Glomerular visceral epithelial cell (primary cell): ENCODE measurements at regions not wholly inside any gene's neighbourhood (a gene's known extent, or its start where the extent isn't known, plus 50 kb on each side); places are given as distances from the start of the nearest gene placed in this dataset.

ENCODE experiments used
- DNase-seq: peaks from one replicate; pipeline ENCODE4 v3.0.0-alpha.2; 2016; ENCODE audit errors: extremely low spot score

- no peak for DNase-seq
Measured at GRCh38 chr4:36394352-36394903, 113.0 kb downstream of the DTHD1 start.

- DNase-seq: peak; percentile 35
Measured at GRCh38 chr4:36399762-36400353, 118.4 kb downstream of the DTHD1 start.

- no peak for DNase-seq
Measured at GRCh38 chr4:36402008-36402758, 120.8 kb downstream of the DTHD1 start.

GRCh38 chr4:36411338-36411737 lies 129.9 kb downstream of the DTHD1 start:
- no peak for DNase-seq

DNA sequence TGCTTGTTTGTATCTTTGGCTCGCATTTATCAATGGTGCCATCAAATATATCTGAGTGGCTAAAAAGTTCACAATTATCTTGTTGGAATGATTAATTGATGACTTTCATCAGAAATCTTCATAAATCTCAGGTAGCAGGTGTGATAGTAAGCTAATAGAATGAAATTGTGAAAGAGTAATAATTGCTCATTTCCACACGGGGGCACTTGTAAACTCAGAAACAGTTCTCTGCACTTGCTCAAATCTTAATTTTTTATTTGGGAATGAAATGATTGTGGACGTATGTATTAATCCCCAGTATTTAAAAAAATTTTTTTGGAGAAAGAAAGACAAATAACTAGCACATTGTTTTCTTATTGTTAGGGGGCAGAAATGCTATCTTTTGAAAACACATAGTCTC lies 132.8 kb downstream of the DTHD1 start:
- DNase-seq: no peak

GRCh38 chr4:36417146-36417545 lies 135.7 kb downstream of the DTHD1 start:
- no peak for DNase-seq

GRCh38 chr4:36420111-36420679 lies 138.8 kb downstream of the DTHD1 start:
- no peak for DNase-seq

DNA sequence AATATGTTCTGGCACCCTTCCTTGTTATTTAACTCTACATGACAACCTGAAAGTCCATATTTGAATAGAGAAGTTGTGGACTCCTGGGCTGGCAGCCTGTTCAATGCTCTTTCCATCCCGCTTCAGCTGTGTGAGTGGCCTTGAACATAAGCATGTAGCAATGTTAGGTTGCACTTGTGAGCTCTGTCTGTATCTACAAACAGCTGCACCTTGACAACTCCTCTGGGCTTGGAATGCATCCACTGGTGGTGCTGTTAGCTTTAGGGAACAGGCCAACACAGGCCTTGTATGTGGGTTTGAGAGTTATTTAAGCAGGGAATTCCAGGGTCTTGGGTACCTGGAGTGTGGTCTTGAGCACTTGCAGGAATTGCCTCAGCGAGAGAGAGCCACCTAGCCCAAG lies 141.2 kb downstream of the DTHD1 start:
- DNase-seq: no peak

DNA sequence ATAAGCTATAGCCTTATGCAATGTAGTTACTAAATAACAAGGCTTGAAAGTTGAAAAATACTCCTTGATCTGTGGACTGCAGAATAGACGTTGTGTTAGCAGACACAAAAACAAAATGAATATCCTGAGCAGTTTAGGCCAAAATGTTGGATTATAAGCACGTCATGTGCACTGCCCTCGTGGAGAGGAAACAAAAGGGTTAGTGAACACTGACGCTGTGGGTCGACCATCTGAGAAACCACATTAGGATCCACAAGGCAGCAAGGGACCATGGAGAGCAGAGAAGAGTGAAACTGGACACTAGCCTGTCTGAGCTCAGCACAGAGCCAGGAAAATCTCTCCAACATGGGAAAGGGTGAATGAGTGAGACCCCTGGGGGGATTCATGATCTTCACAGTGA lies 145.3 kb downstream of the DTHD1 start:
- no peak for DNase-seq

GRCh38 chr4:36427696-36428095 lies 146.3 kb downstream of the DTHD1 start:
- no peak for DNase-seq

DNA sequence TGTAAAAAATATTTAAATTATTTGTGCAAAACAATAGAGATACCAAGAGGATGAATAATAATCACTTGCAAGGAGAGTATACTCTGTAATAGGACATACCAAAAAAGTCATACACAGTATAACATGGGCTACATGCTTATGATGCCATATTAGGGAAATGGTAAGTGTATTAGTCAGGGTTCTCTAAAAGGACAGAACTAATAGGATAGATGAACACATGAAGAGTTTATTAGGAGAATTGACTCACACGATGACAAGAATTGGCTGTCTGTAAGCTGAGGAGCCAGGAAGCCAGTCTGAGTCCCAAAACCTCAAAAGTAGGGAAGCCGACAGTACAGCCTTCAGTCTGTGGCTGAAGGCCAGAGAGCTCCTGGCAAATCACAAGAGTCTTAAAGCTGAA lies 151.2 kb downstream of the DTHD1 start:
- DNase-seq: no peak

DNA sequence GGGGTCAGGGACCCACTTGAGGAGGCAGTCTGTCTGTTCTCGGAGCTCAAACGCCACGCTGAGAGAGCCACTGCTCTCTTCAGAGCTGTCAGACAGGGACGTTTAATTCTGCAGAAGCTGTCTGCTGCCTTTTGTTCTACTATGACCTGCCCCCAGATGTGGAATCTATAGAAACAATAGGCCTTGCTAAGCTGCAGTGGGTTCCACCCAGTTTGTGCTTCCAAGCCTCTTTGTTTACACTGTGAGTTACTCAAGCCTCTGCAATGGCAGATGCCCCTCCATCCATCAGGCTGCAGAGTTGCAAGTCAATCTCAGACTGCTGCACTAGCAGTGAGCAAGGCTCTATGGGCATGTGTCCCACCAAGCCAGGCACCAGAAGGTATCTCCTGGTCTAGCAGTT lies 158.1 kb downstream of the DTHD1 start:
- no peak for DNase-seq

- no peak for DNase-seq
Measured at GRCh38 chr4:36445480-36445879, 164.1 kb downstream of the DTHD1 start.

DNA sequence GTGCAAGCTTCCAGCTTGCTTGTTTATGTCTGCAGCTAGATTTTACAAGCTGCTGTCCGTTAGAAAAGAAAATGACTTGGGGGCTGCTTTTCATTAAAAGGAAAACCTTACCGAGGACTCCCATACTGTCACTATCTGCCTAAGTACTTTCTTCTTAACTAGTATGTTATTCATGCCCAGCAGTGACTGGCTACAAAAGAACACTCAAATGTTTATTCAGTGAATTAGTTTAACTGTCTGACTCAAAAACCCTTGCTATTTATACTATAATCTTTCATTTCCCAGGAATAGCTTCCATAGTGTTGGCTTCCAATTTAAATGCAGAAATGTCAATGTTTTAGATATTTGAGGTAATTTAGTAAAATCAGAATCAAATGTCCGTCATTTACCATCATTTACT lies 164.9 kb downstream of the DTHD1 start:
- no peak for DNase-seq

- DNase-seq: no peak
Measured at GRCh38 chr4:36461344-36461743, 179.9 kb downstream of the DTHD1 start.

- DNase-seq: no peak
Measured at GRCh38 chr4:36467670-36468069, 186.3 kb downstream of the DTHD1 start.

DNA sequence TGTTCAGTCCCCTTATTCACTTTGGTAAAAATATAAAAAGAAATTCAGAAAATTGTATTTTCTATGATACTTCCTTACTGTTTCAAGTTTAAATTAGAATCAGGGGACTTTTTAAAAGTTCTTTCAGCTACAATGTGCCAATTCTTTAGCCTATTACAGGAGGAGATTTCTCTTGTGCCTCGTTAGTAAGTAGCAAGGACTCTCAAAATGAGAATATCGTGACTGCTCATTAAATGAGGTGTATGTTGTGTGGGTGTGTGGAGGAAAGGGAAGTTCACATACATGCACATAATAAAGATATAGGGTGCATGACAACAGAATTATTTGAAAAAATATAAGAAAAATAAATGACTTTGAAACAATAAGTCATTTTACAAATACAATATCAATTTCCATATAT lies 190.5 kb downstream of the DTHD1 start:
- no peak for DNase-seq

GRCh38 chr4:36476135-36476534 lies 194.7 kb downstream of the DTHD1 start:
- DNase-seq: no peak

- DNase-seq: no peak
Measured at GRCh38 chr4:36477861-36478260, 196.4 kb downstream of the DTHD1 start.

- DNase-seq: no peak
Measured at GRCh38 chr4:36485885-36486284, 204.5 kb downstream of the DTHD1 start.

- no peak for DNase-seq
Measured at GRCh38 chr4:36489798-36490197, 208.4 kb downstream of the DTHD1 start.

DNA sequence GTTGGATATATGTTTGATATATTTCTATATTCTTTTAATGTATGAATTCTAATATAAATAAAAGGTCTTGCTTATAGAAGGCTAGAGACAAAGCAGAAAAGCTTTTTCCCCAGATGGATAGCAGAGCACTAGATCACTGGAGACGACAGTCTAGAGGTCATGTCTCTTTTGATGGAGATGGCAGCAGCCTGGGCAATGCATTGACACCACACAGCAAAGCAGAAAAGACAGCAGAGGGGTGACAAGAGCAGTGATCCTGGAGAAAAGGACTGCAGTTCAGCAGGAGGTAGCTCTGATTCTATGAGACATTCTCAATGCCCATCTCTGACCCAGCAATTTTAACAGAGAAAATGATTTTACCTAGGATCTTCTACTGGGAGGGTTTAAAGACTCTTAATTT lies 210.6 kb downstream of the DTHD1 start:
- no peak for DNase-seq

DNA sequence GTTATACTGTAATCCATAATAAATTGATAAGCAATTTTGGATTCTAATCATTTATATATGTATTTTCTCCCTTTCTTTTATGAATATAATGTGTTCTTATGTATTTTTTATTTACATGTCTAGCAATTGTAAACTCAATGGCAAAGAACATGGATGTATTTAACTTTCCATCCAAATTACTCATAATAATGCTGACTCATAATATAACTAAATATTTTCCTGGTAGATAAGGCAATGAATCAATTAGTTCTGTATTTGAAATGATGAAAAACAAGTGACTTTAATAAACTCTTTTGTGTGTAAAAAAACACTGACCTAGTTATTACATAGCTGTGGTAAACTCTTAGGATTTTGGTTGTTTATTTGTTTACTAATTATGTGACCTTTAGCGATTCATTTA lies 211.2 kb downstream of the DTHD1 start:
- DNase-seq: no peak
